ENCODE measurements at regions not wholly inside any gene's neighbourhood (a gene's known extent, or its start where the extent isn't known, plus 50 kb on each side); places are given as distances from the start of the nearest gene placed in this dataset.

GRCh38 chr2:30030361-30030760 lies 109.0 kb upstream of the ALK start:
- no peaks in the 10 kb centered on the region for H3K27me3 ChIP-seq (ENCODE audit: control insufficient read depth in 2 of 2, insufficient read depth in 2 of 2, low read length in 2 of 2)
- intact Hi-C loops (cut with micrococcal nuclease): no loop called here
- H3K9me3 ChIP-seq (ENCODE audit: control insufficient read depth in 2 of 3, low read length in 3 of 3): no peaks in the 10 kb centered on the region
- H3K36me3 Mint-ChIP-seq: no peaks in the 10 kb centered on the region
- no peaks in the 10 kb centered on the region for H3K4me1 Mint-ChIP-seq
- H3K4me3 ChIP-seq (ENCODE audit: low read length): no peak overlapping the region
- ATAC-seq: no peak
- H3K9me3 Mint-ChIP-seq: no peaks in the 10 kb centered on the region
- H3K27ac ChIP-seq (ENCODE audit: low read depth, low read length): no peak overlapping the region
- H3K4me1 ChIP-seq (ENCODE audit: control insufficient read depth in 2 of 2, insufficient read depth in 2 of 2, low read length in 2 of 2): no peaks in the 10 kb centered on the region
- H3K27ac Mint-ChIP-seq: no peak overlapping the region
- POLR2A ChIA-PET: no interaction called here
- H3K27me3 Mint-ChIP-seq: peaks cover 7 to 35% (median 20%) of the 10 kb centered on the region in 5 donors
- CTCF ChIA-PET: no interaction called here
- no peak for DNase-seq
- H3K36me3 ChIP-seq (ENCODE audit: control insufficient read depth in 2 of 3, insufficient read depth in 3 of 3, low read length in 3 of 3): no peaks in the 10 kb centered on the region
- no peak overlapping the region for H3K4me3 Mint-ChIP-seq

- no peak overlapping the region for H3K27ac Mint-ChIP-seq
- DNase-seq: no peak
Observed at GRCh38 chr2:30031184-30031583, 109.8 kb upstream of the ALK start.

GRCh38 chr2:30034052-30034775 lies 112.6 kb upstream of the YPEL5 start:
- Histone ChIP-seq H3K9me3 (ENCODE audit: control insufficient read depth in 2 of 3, low read length in 3 of 3) (no peaks in the 10 kb centered on the region), H3K36me3 (ENCODE audit: control insufficient read depth in 2 of 3, insufficient read depth in 3 of 3, low read length in 3 of 3) (no peaks in the 10 kb centered on the region), H3K27me3 (ENCODE audit: control insufficient read depth in 2 of 2, insufficient read depth in 2 of 2, low read length in 2 of 2) (no peaks in the 10 kb centered on the region), H3K27ac (ENCODE audit: low read depth, low read length) (no peak overlapping the region), H3K4me1 (ENCODE audit: control insufficient read depth in 2 of 2, insufficient read depth in 2 of 2, low read length in 2 of 2) (no peaks in the 10 kb centered on the region), H3K4me3 (ENCODE audit: low read length) (no peak overlapping the region)
- Mint-ChIP-seq H3K27ac (no peak overlapping the region), H3K9me3 (no peaks in the 10 kb centered on the region), H3K36me3 (no peaks in the 10 kb centered on the region), H3K27me3 (peaks cover 10 to 23% (median 11%) of the 10 kb centered on the region in 5 donors), H3K4me3 (no peak overlapping the region), H3K4me1 (no peaks in the 10 kb centered on the region)
- intact Hi-C loops (cut with micrococcal nuclease): no loop called here
- ATAC-seq (no peak), DNase-seq (no peak)
- ChIA-PET POLR2A (no interaction called here), CTCF (no interaction called here)

More at GRCh38 chr2:30031184-30031583, 109.8 kb upstream of the ALK start:
- no peaks in the 10 kb centered on the region for H3K9me3 Mint-ChIP-seq
- H3K9me3 ChIP-seq (ENCODE audit: control insufficient read depth in 2 of 3, low read length in 3 of 3): no peaks in the 10 kb centered on the region
- CTCF ChIA-PET: no interaction called here
- H3K36me3 Mint-ChIP-seq: no peaks in the 10 kb centered on the region
- no peaks in the 10 kb centered on the region for H3K4me1 ChIP-seq (ENCODE audit: control insufficient read depth in 2 of 2, insufficient read depth in 2 of 2, low read length in 2 of 2)
- no peak for ATAC-seq
- H3K36me3 ChIP-seq (ENCODE audit: control insufficient read depth in 2 of 3, insufficient read depth in 3 of 3, low read length in 3 of 3): no peaks in the 10 kb centered on the region
- H3K27ac ChIP-seq (ENCODE audit: low read depth, low read length): no peak overlapping the region
- no peaks in the 10 kb centered on the region for H3K27me3 ChIP-seq (ENCODE audit: control insufficient read depth in 2 of 2, insufficient read depth in 2 of 2, low read length in 2 of 2)
- POLR2A ChIA-PET: no interaction called here
- H3K27me3 Mint-ChIP-seq: peaks cover 7 to 35% (median 19%) of the 10 kb centered on the region in 5 donors
- H3K4me3 ChIP-seq (ENCODE audit: low read length): no peak overlapping the region
- no peak overlapping the region for H3K4me3 Mint-ChIP-seq
- H3K4me1 Mint-ChIP-seq: no peaks in the 10 kb centered on the region
- intact Hi-C loops (cut with micrococcal nuclease): no loop called here

- Mint-ChIP-seq H3K27me3 (peaks cover 4 to 16% (median 14%) of the 10 kb centered on the region in 5 donors), H3K36me3 (no peaks in the 10 kb centered on the region), H3K9me3 (no peaks in the 10 kb centered on the region), H3K27ac (no peak overlapping the region), H3K4me1 (no peaks in the 10 kb centered on the region), H3K4me3 (no peak overlapping the region)
- Histone ChIP-seq H3K9me3 (ENCODE audit: control insufficient read depth in 2 of 3, low read length in 3 of 3) (no peaks in the 10 kb centered on the region), H3K36me3 (ENCODE audit: control insufficient read depth in 2 of 3, insufficient read depth in 3 of 3, low read length in 3 of 3) (no peaks in the 10 kb centered on the region), H3K4me3 (ENCODE audit: low read length) (no peak overlapping the region), H3K4me1 (ENCODE audit: control insufficient read depth in 2 of 2, insufficient read depth in 2 of 2, low read length in 2 of 2) (no peaks in the 10 kb centered on the region), H3K27me3 (ENCODE audit: control insufficient read depth in 2 of 2, insufficient read depth in 2 of 2, low read length in 2 of 2) (no peaks in the 10 kb centered on the region), H3K27ac (ENCODE audit: low read depth, low read length) (no peak overlapping the region)
- intact Hi-C loops (cut with micrococcal nuclease): no loop called here
- ChIA-PET POLR2A (no interaction called here), CTCF (no interaction called here)
- ATAC-seq (no peak), DNase-seq (no peak)
Observed at GRCh38 chr2:30037016-30037415, 109.8 kb upstream of the YPEL5 start.

GRCh38 chr2:30038419-30038818 lies 108.4 kb upstream of the YPEL5 start:
- no peak overlapping the region for H3K4me3 ChIP-seq (ENCODE audit: low read length)
- H3K27ac ChIP-seq (ENCODE audit: low read depth, low read length): no peak overlapping the region
- ATAC-seq (no peak), DNase-seq (no peak)
- H3K4me1 ChIP-seq (ENCODE audit: control insufficient read depth in 2 of 2, insufficient read depth in 2 of 2, low read length in 2 of 2): no peaks in the 10 kb centered on the region
- Mint-ChIP-seq H3K4me1 (no peaks in the 10 kb centered on the region), H3K27ac (no peak overlapping the region), H3K27me3 (peaks cover 4 to 22% (median 12%) of the 10 kb centered on the region in 5 donors), H3K9me3 (no peaks in the 10 kb centered on the region), H3K36me3 (no peaks in the 10 kb centered on the region), H3K4me3 (no peak overlapping the region)
- H3K36me3 ChIP-seq (ENCODE audit: control insufficient read depth in 2 of 3, insufficient read depth in 3 of 3, low read length in 3 of 3): no peaks in the 10 kb centered on the region
- H3K27me3 ChIP-seq (ENCODE audit: control insufficient read depth in 2 of 2, insufficient read depth in 2 of 2, low read length in 2 of 2): no peaks in the 10 kb centered on the region
- ChIA-PET CTCF (no interaction called here), POLR2A (no interaction called here)
- H3K9me3 ChIP-seq (ENCODE audit: control insufficient read depth in 2 of 3, low read length in 3 of 3): no peaks in the 10 kb centered on the region
- intact Hi-C loops (cut with micrococcal nuclease): no loop called here

GRCh38 chr2:30039101-30039500 lies 107.7 kb upstream of the YPEL5 start:
- Histone ChIP-seq H3K4me1 (ENCODE audit: control insufficient read depth in 2 of 2, insufficient read depth in 2 of 2, low read length in 2 of 2) (no peaks in the 10 kb centered on the region), H3K4me3 (ENCODE audit: low read length) (no peak overlapping the region), H3K9me3 (ENCODE audit: control insufficient read depth in 2 of 3, low read length in 3 of 3) (no peaks in the 10 kb centered on the region), H3K27me3 (ENCODE audit: control insufficient read depth in 2 of 2, insufficient read depth in 2 of 2, low read length in 2 of 2) (peaks cover 0 to 3% of the 10 kb centered on the region in 2 donors), H3K27ac (ENCODE audit: low read depth, low read length) (no peak overlapping the region), H3K36me3 (ENCODE audit: control insufficient read depth in 2 of 3, insufficient read depth in 3 of 3, low read length in 3 of 3) (no peaks in the 10 kb centered on the region)
- Mint-ChIP-seq H3K4me3 (no peak overlapping the region), H3K4me1 (no peaks in the 10 kb centered on the region), H3K36me3 (no peaks in the 10 kb centered on the region), H3K27me3 (peaks cover 4 to 27% (median 15%) of the 10 kb centered on the region in 5 donors), H3K27ac (no peak overlapping the region), H3K9me3 (no peaks in the 10 kb centered on the region)
- CTCF ChIA-PET: no interaction called here
- POLR2A ChIA-PET: no interaction called here
- intact Hi-C loops (cut with micrococcal nuclease): no loop called here
- DNase-seq: no peak
- no peak for ATAC-seq

GRCh38 chr2:30040147-30040546 lies 106.7 kb upstream of the YPEL5 start:
- H3K4me3 ChIP-seq (ENCODE audit: low read length): no peak overlapping the region
- no peaks in the 10 kb centered on the region for H3K9me3 ChIP-seq (ENCODE audit: control insufficient read depth in 2 of 3, low read length in 3 of 3)
- ATAC-seq (no peak), DNase-seq (no peak)
- H3K27ac ChIP-seq (ENCODE audit: low read depth, low read length): no peak overlapping the region
- CTCF ChIA-PET: no interaction called here
- H3K36me3 ChIP-seq (ENCODE audit: control insufficient read depth in 2 of 3, insufficient read depth in 3 of 3, low read length in 3 of 3): no peaks in the 10 kb centered on the region
- H3K9me3 Mint-ChIP-seq: no peaks in the 10 kb centered on the region
- H3K27ac Mint-ChIP-seq: no peak overlapping the region
- peaks cover 2 to 34% (median 15%) of the 10 kb centered on the region in 5 donors for H3K27me3 Mint-ChIP-seq
- no peak overlapping the region for H3K4me3 Mint-ChIP-seq
- intact Hi-C loops (cut with micrococcal nuclease): no loop called here
- no peaks in the 10 kb centered on the region for H3K36me3 Mint-ChIP-seq
- H3K27me3 ChIP-seq (ENCODE audit: control insufficient read depth in 2 of 2, insufficient read depth in 2 of 2, low read length in 2 of 2): peaks cover 0 to 3% of the 10 kb centered on the region in 2 donors
- H3K4me1 ChIP-seq (ENCODE audit: control insufficient read depth in 2 of 2, insufficient read depth in 2 of 2, low read length in 2 of 2): no peaks in the 10 kb centered on the region
- no peaks in the 10 kb centered on the region for H3K4me1 Mint-ChIP-seq
- POLR2A ChIA-PET: no interaction called here
